HG02943 (cell line): ENCODE measurements at regions not wholly inside any gene's neighbourhood (a gene's known extent, or its start where the extent isn't known, plus 50 kb on each side); places are given as distances from the start of the nearest gene placed in this dataset.

ENCODE experiments used
- ATAC-seq: cut with Tn5 transposase; IDR thresholded peaks from one replicate; pipeline ENCODE4 v1.9.1; 2021; ENCODE audit warnings: mild to moderate bottlenecking, low read depth, moderate library complexity; ENCODE audit not compliant: unreplicated experiment

GRCh38 chr10:59075576-59075975 lies 100.9 kb upstream of the PHYHIPL start:
- no peak for ATAC-seq

- no peak for ATAC-seq
These were observed 98.6 kb upstream of the PHYHIPL start for GRCh38 chr10:59077855-59078254.

GRCh38 chr10:59078978-59079377 lies 97.5 kb upstream of the PHYHIPL start:
- no peak for ATAC-seq

- no peak for ATAC-seq
These were observed 96.8 kb upstream of the PHYHIPL start for GRCh38 chr10:59079386-59080226.

GRCh38 chr10:59082249-59082648 lies 94.2 kb upstream of the PHYHIPL start:
- ATAC-seq: no peak

GRCh38 chr10:59085054-59085453 lies 91.4 kb upstream of the PHYHIPL start:
- ATAC-seq: no peak

- ATAC-seq: no peak
These were observed 90.5 kb upstream of the PHYHIPL start for GRCh38 chr10:59085711-59086502.

- ATAC-seq: no peak
These were observed 89.0 kb upstream of the PHYHIPL start for GRCh38 chr10:59087486-59087885.

- no peak for ATAC-seq
These were observed 87.4 kb upstream of the PHYHIPL start for GRCh38 chr10:59088912-59089573.

GRCh38 chr10:59090817-59091622 lies 85.4 kb upstream of the PHYHIPL start:
- ATAC-seq: no peak

- no peak for ATAC-seq
These were observed 83.0 kb upstream of the PHYHIPL start for GRCh38 chr10:59093461-59093860.

- no peak for ATAC-seq
These were observed 79.8 kb upstream of the PHYHIPL start for GRCh38 chr10:59096631-59097030.

GRCh38 chr10:59098387-59098786 lies 78.1 kb upstream of the PHYHIPL start:
- ATAC-seq: no peak

- no peak for ATAC-seq
These were observed 77.5 kb upstream of the PHYHIPL start for GRCh38 chr10:59098831-59099452.

GRCh38 chr10:59099481-59099880 lies 77.0 kb upstream of the PHYHIPL start:
- ATAC-seq: no peak

GRCh38 chr10:59102394-59102793 lies 74.0 kb upstream of the PHYHIPL start:
- ATAC-seq: no peak

GRCh38 chr10:59104186-59104585 lies 72.3 kb upstream of the PHYHIPL start:
- ATAC-seq: no peak

GRCh38 chr10:59106441-59106840 lies 70.0 kb upstream of the PHYHIPL start:
- no peak for ATAC-seq

GRCh38 chr10:59107147-59107546 lies 69.3 kb upstream of the PHYHIPL start:
- no peak for ATAC-seq

GRCh38 chr10:59108296-59108870 lies 68.1 kb upstream of the PHYHIPL start:
- no peak for ATAC-seq
